Fibroblast of lung (primary cell): ENCODE measurements at regions not wholly inside any gene's neighbourhood (a gene's known extent, or its start where the extent isn't known, plus 50 kb on each side); places are given as distances from the start of the nearest gene placed in this dataset.

ENCODE experiments used
- DNase-seq, 2 donors: peaks; one replicate each; pipeline versions ENCODE4 v3.0.0 to v3.0.0-alpha.2; 2010; ENCODE audit warnings: low read depth in 2 of 2
- H2AFZ ChIP-seq: 2 replicates; pipeline ENCODE4 v1.5.1; 2012; ENCODE audit warnings: low read length, control low read depth, inconsistent platforms
- H3K27ac ChIP-seq: 2 replicates; pipeline ENCODE4 v1.5.1; 2011; ENCODE audit warnings: low read length, control low read depth; ENCODE audit not compliant: insufficient read depth
- H3K27me3 ChIP-seq: 2 replicates; pipeline ENCODE4 v1.5.1; 2011; ENCODE audit warnings: mild to moderate bottlenecking, low read length; ENCODE audit not compliant: control insufficient read depth, insufficient read depth
- H3K36me3 ChIP-seq: 2 replicates; pipeline ENCODE4 v1.5.1; 2011; ENCODE audit warnings: low read length; ENCODE audit not compliant: control insufficient read depth, insufficient read depth
- H3K4me1 ChIP-seq: 2 replicates; pipeline ENCODE4 v1.5.1; 2011; ENCODE audit warnings: low read length; ENCODE audit not compliant: control insufficient read depth, insufficient read depth; ENCODE audit errors: extremely low read depth
- H3K4me2 ChIP-seq: 2 replicates; pipeline ENCODE4 v1.5.1; 2011; ENCODE audit warnings: low read length, control low read depth; ENCODE audit not compliant: insufficient read depth; ENCODE audit errors: extremely low read depth
- H3K4me3 ChIP-seq, 4 experiments: fragments of 200-600 bp in 1 of 4; sonication (generic) in 1 of 4; replicated peaks in 1 of 4; 2 replicates each; pipeline ENCODE4 v1.5.1; 2011 to 2016; ENCODE audit warnings: low read length in 4 of 4, low read depth in 3 of 4, mild to moderate bottlenecking in 3 of 4, control low read depth in 2 of 4, inconsistent platforms in 1 of 4, mixed read lengths in 1 of 4; ENCODE audit not compliant: insufficient read depth in 1 of 4; ENCODE audit errors: control extremely low read depth in 1 of 4
- H3K79me2 ChIP-seq: 2 replicates; pipeline ENCODE4 v1.5.1; 2012; ENCODE audit warnings: mild to moderate bottlenecking, low read length, inconsistent platforms; ENCODE audit not compliant: control insufficient read depth, insufficient read depth
- H3K9ac ChIP-seq: 2 replicates; pipeline ENCODE4 v1.5.1; 2011; ENCODE audit warnings: mild to moderate bottlenecking, low read length, control low read depth; ENCODE audit not compliant: insufficient read depth
- H3K9me3 ChIP-seq: 2 replicates; pipeline ENCODE4 v1.5.1; 2012; ENCODE audit warnings: low read depth, low read length; ENCODE audit not compliant: control insufficient read depth, insufficient read depth
- H4K20me1 ChIP-seq: 2 replicates; pipeline ENCODE4 v1.5.1; 2011; ENCODE audit warnings: low read length; ENCODE audit not compliant: control insufficient read depth, insufficient read depth; ENCODE audit errors: extremely low read depth
- CTCF ChIP-seq, 2 donors: IDR thresholded peaks in 1 of 2; conservative IDR thresholded peaks in 1 of 2; 1 replicate in 1 of 2; 2 replicates in 1 of 2; pipeline ENCODE4 v1.5.1; 2011 to 2012; ENCODE audit warnings: low read length in 2 of 2, control low read depth in 1 of 2, inconsistent platforms in 1 of 2, low read depth in 1 of 2, mild to moderate bottlenecking in 1 of 2
- EZH2 ChIP-seq: IDR thresholded peaks from 2 replicates; pipeline ENCODE4 v1.5.1; 2012; ENCODE audit warnings: low read length, control low read depth, mild to moderate bottlenecking; ENCODE audit errors: missing control alignments

- H3K27ac ChIP-seq, result no peak overlapping the region
Observed at GRCh38 chr3:55352668-55353067, 134.4 kb downstream of the WNT5A start.

GRCh38 chr3:55349851-55350250 lies 137.3 kb downstream of the WNT5A start:
- H3K27ac ChIP-seq, result no peak overlapping the region
- H3K79me2 ChIP-seq, result no peaks in the 10 kb centered on the region
- H3K36me3 ChIP-seq, result no peaks in the 10 kb centered on the region
- no peaks in the 10 kb centered on the region for H3K27me3 ChIP-seq
- no peak overlapping the region for H3K9ac ChIP-seq
- H3K4me3 ChIP-seq, result no peak overlapping the region
- no peak overlapping the region for H3K4me2 ChIP-seq
- no peak for TF ChIP-seq EZH2
- no peak for TF ChIP-seq CTCF (conservative IDR thresholded peaks at IDR 0.05 in 1 of 2, IDR thresholded peaks at IDR 0.05 in 1 of 2; ENCODE audit: low read depth in 1 of 2, low read length in 2 of 2)
- H4K20me1 ChIP-seq, result no peaks in the 10 kb centered on the region
- H3K4me1 ChIP-seq, result no peaks in the 10 kb centered on the region
- no peaks in the 10 kb centered on the region for H3K9me3 ChIP-seq
- H2AFZ ChIP-seq, result no peak overlapping the region
- DNase-seq, result no peak

More at GRCh38 chr3:55352668-55353067, 134.4 kb downstream of the WNT5A start:
- Histone ChIP-seq H3K9ac (no peak overlapping the region), H3K4me3 (no peak overlapping the region), H3K36me3 (no peaks in the 10 kb centered on the region), H3K9me3 (no peaks in the 10 kb centered on the region), H3K4me1 (no peaks in the 10 kb centered on the region), H3K27me3 (no peaks in the 10 kb centered on the region), H4K20me1 (no peaks in the 10 kb centered on the region), H3K79me2 (no peaks in the 10 kb centered on the region), H2AFZ (no peak overlapping the region), H3K4me2 (no peak overlapping the region)
- no peak for DNase-seq
- TF ChIP-seq CTCF (conservative IDR thresholded peaks at IDR 0.05 in 1 of 2, IDR thresholded peaks at IDR 0.05 in 1 of 2; ENCODE audit: low read depth in 1 of 2, low read length in 2 of 2) (no peak), EZH2 (no peak)

GRCh38 chr3:55343486-55344357 lies 143.4 kb downstream of the WNT5A start:
- Histone ChIP-seq H3K27me3 (no peaks in the 10 kb centered on the region), H3K27ac (no peak overlapping the region), H3K36me3 (no peaks in the 10 kb centered on the region), H3K4me1 (no peaks in the 10 kb centered on the region), H3K9ac (no peak overlapping the region), H3K4me3 (no peak overlapping the region), H4K20me1 (no peaks in the 10 kb centered on the region), H3K4me2 (no peak overlapping the region), H3K79me2 (no peaks in the 10 kb centered on the region), H2AFZ (no peak overlapping the region), H3K9me3 (no peaks in the 10 kb centered on the region)
- DNase-seq, result peak in 1 of 2 donors; percentile 56
- TF ChIP-seq CTCF (conservative IDR thresholded peaks at IDR 0.05 in 1 of 2, IDR thresholded peaks at IDR 0.05 in 1 of 2; ENCODE audit: low read depth in 1 of 2, low read length in 2 of 2), result no peak
- TF ChIP-seq EZH2, result no peak
